ENCODE measurements at regions not wholly inside any gene's neighbourhood (a gene's known extent, or its start where the extent isn't known, plus 50 kb on each side); places are given as distances from the start of the nearest gene placed in this dataset.
"Not testable (repeated sequence)": the region's sequence is repeated elsewhere in the genome, so short reads cannot be mapped to it uniquely, and the experiment has no call there.

DNA sequence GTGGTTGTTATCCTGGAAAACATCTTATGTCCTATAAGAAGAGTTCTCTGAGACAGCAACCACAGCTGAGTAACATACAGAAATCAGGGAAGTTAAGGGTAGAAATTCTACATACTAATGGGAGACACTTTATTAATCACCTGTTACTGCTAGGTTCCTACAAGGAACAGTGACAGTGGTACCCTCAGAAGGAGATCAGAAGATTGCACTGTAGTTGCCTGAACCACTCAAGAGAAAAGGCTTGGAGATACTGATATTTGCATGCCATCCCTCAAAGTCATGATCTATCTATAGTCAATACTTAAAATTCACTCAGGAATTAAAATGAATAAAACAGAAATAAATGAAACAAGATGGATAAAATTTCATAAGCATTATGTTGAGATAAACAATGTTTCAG lies 136.0 kb downstream of the LMLN start:
- no peak for DNase-seq (ENCODE audit: low spot score)

DNA sequence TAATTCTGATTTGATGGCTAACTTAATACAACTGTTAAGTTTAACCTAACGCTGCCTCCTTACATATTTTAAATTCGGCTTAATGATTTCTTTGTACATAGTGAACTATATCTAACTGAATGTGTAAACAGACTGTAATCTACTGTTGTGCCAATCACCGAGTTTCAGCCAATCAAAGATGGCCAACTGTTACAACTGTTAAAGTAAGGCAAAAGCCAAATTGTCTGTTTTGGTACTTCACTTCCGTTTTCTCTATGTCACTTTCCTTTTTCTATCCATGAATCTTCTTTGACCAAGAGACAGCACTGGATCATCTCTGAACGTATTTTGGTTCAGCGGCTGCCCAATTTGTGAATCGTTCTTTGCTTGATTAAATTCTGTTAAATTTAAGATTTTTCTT lies 137.0 kb downstream of the LMLN start:
- no peak for DNase-seq (ENCODE audit: low spot score)

DNA sequence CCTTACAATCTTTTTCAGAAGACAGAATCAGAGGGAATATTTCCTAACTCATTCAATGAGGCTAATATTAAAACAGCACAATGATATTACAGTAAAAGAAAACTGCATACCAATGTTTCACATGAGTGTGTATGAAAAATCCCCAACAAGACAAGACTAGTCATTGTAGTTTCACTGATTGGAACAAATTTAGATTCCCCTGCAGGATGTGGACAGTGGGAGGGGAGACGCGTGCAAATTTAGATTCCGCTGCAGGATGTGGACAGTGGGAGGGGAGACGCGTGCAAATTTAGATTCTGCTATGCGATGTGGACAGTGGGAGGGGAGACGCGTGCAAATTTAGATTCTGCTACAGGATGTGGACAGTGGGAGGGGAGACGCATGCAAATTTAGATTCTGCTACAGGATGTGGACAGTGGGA lies 138.7 kb downstream of the LMLN start:
- DNase-seq (ENCODE audit: low spot score), result not testable (repeated sequence)

DNA sequence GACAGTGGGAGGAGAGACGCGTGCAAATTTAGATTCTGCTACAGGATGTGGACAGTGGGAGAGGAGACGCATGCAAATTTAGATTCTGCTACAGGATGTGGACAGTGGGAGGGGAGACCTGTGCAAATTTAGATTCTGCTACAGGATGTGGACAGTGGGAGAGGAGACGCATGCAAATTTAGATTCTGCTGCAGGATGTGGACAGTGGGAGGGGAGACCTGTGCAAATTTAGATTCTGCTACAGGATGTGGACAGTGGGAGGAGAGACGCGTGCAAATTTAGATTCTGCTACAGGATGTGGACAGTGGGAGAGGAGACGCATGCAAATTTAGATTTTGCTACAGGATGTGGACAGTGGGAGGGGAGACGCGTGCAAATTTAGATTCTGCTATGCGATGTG lies 143.1 kb downstream of the LMLN start:
- not testable (repeated sequence) for DNase-seq (ENCODE audit: low spot score)

DNA sequence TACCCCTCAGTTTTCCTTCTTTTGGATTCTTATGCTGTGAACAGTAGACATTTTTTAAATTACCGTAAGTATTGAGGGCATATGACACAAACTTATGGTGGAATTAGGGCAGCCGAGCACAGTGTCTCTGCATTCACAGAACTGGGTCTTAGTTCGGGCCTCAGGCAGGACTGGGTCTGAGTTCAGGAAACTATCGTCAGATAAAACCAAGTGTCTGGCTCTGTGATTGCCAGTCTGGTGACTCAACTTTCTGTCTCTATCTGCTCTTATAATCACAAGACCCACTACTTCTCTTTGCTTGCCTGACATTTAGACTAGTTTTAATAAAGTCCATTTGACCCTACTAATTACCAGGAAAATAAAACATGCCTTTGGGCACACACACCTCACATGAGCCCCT lies 146.2 kb downstream of the LMLN start:
- DNase-seq (ENCODE audit: low spot score), result no peak

DNA sequence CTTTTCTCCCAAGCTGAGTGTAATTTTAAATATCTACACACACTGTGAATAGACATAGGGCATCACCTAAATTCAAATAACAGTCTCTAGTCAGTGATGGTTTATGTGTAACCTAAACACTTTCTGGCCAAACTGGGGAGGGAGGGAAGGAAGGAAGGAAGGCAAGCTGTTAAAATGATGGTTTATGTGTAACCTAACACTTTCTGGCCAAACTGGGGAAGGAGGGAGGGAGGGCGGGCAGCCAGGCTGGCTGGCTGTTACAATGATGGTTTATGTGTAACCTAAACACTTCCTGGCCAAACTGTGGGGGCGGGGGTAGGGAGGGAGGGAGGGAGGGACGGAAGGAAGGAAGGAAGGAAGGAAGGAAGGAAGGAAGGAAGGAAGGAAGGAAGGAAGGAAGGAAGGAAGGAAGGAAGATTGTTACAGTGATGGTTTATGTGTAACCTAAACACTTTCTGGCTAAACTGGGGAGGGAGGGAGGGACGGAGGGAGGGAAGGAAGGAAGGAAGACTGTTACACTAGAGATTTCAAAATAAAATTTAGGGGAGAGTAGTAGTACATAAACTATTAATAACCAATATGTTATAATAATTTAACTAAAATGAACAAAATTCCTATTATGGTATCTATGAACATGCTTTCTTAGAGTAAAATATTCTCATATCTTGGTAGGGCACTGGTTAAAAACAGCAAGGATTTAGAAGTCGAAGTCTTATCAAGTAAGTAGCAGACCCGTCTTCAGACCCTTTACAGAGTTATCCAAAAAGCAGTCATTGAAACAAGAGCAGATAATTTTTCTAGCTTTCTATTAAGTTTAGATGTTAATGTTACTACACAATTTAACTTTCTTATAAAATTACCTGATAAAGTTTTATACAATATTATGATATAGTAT lies 148.1 kb downstream of the LMLN start:
- no peak for DNase-seq (ENCODE audit: low spot score)

DNA sequence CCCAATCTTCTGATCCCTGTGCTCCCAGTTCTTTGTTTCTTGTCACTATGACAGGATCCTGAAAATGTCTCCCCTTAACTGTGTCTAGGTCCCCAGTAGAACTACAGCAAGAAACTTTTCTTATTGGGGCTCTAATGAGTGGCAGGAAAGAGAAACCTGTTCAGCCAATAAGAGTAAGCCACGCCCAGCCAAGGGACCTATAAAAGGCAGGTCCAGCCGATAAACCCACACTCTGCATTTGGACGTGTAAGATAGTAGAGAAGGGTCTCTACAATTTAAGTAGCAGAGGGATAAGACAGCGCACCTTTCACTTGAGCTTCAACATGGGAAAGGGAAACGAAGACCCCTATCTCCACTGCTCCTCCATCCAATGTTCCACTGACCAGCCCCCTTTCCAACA lies 149.9 kb downstream of the LMLN start:
- DNase-seq (ENCODE audit: low spot score), result no peak

DNA sequence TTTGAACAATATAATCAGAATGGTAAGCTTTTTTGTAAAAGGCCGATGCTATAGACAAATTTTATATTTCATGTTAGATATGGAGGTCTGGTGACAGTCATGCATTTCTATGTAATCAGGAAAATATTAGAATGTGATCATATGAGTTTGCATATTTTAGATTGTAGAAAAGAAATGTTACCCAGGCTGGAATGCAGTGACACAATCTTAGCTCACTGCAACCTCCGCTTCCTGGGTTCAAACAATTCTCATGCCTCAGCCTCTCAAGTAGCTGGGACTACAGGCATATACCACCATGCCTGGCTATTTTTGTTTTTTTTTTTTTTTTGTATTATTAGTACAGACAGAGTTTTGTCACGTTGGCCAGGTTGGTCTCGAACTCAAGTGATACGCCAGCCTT lies 152.0 kb downstream of the LMLN start:
- DNase-seq (ENCODE audit: low spot score), result no peak

DNA sequence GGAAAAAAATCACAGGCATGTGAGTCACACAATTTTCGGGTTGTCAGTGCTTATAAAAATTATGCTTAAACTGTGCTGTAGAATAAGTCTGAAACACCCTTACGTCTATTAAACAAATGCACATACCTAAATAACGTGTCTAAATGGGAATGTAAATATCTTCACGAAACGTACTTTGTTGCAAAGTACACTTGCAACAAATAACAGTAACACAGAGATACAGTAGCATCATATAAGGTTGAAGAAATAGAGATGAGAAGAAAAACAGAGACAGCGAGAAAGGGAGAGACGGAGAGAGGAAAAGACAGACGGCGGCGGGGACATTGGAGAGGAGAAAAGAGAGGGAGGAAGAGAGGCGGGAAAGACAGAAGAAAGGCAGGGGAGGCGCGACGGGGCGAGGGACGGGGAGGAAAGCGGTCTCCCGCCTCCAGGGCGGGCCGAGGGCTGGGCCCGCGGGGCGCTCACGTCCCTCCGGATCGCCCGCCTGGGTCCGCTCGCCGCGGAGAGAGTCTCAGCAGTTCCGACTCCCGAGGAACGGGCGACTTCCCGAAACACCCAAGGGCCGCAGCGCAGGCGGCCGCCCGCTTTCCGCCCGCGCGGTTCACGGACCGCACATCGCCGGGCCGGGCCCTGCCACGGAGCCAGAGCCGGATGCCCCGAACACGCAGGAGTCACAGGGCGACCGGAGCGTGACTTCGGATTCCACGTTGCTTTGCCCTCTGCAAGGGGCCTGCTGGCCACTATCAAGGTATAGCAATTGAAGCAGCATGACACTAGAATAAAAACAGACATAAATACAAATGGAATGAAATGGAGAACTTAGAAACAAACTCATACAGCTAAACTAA lies 153.4 kb downstream of the LMLN start:
- DNase-seq (ENCODE audit: low spot score), result no peak

DNA sequence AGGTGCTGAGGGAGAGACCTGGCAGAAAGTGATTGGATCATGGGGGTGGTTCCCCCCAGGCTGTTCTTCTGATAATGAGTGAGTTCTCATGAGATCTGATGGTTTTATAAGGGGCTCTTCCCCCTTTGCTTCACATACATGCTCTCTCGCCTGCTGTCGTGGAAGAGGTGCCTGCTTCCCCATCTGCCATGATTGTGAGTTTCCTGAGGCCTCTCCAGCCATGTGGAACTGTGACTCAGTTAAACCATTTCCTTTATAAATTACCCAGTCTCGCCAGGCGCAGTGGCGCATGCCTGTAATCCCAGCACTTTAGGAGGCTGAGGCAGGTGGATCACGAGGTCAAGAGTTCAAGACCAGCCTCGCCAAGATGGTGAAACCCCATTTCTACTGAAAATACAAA lies 154.5 kb downstream of the LMLN start:
- not testable (repeated sequence) for DNase-seq (ENCODE audit: low spot score)

DNA sequence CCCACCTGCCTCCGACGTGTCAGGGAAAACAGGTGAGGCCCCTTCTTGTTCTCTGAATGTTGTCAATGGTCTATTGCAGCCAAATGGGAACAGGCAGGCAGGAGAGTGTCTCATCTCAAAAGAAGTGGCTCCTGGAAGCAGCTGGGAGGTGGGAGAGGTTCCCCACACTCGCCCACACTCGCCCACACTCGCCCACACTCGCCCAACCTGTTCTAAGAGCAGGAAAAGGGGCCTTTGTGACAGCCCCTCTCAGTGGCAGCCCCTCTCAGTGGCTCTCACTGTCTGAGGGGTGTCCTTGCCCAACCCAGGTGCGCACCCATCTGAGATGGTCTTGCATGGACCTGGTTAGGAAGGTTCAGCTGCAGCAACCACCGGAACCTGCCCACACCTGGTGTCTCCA lies 162.2 kb downstream of the LMLN start:
- DNase-seq (ENCODE audit: low spot score), result not testable (repeated sequence)

DNA sequence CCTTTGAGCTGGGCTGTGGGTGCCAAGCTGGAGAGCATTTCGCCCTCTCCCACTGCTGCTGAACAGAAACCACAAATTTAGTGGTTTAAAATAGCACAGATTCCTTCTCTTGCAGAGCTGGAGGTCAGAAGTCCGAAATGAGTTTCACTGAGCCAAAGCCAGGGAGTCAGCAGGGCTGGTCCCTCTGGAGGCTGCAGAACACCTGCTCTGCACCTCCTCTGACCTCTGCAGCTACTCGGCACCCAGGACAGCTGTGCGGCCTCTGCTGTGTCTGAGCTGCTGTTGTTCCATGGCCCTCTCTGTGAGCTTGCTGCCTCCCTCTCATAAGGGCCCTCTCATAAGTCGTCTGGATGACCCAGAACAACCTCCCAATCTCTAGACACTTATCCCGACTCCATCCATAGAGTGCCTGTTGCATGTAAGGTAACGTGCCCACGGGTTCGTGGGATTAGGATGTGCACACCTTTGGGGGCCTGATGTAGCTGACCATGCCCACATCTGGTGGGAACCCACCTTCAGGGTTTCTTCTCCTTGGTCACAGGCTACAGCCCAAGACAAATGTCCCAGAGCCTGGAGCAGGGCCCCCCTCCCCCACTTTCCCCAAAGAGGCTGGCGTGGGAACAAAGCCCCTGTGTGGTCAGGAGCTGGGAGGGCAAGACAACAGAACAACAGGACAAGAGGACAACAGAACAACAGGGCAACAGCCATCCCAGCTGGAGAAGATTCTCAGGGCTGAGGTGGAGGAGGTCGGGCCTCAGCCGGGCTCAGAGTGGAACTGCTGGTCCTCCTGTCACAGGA lies 177.2 kb downstream of the LMLN start:
- not testable (repeated sequence) for DNase-seq (ENCODE audit: low spot score)

DNA sequence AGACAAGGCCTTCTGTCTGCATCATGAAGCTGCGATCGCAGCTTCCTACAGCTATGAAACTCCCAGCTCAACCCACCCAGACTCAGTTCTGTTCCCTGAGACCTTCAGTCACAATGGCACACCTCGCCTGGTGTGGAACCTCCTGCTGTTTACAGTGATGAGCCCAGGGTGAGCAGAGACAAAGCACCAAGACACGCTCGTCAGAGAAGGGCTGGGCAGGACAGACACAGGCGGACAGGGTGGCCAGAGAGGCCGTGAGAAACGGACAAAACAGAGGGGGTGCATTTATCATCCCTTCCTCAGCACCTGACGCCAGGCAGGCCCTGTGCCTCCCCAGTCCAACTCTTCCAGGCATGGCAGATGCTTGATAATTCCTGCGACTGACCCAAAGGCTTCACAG lies 178.2 kb downstream of the LMLN start:
- DNase-seq (ENCODE audit: low spot score), result not testable (repeated sequence)

DNA sequence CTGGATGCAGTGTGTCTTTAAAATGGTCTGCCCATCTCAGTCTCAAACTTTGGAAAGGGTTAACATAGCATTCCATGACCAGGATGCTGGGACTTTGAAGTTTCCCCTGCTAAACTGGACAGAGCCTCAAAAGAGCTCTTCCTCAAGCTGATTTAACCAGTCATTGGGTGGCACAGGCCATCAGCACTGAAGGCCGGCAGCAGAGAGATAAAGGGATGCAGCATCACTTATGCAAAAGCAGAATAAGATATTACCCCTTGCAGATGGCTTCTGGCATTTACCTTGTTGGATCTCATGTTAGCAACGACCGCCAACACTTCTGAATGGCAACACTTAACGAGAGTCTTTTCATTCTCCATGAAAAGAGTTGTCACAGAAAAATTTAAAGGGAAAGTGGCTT lies 179.0 kb downstream of the LMLN start:
- DNase-seq (ENCODE audit: low spot score), result not testable (repeated sequence)

DNA sequence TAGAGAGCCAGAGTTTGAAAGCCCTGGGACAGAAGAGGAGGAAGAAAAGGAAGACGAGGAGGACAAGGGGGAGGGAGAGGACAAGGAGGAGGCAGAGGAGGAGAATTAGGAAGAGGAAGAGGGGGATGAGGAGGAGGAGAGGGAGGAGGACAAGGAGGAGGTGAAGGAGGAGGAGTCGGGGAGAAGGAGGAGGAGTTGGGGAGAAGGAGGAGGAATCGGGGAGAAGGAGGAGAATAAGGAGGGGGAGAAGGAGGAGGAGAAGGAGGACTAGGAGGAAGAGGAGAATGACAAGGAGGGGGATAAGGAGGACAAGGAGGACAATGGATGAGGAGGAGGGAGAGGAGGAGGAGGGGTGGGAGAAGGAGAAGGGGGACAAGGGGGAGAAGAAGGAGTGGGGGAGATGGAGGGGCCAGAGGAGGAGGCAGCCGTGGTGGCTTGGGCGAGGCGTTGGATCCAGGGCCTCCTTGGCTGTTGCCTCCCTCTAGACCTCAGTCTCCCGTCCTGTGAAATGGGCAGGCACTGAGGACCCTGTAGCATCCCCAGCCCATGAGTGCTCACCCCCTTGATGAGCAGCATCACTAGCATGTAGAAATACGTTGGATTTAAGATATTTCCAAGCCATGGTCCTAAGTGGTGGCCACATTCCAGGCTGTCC lies 179.6 kb downstream of the LMLN start:
- not testable (repeated sequence) for DNase-seq (ENCODE audit: low spot score)

DNA sequence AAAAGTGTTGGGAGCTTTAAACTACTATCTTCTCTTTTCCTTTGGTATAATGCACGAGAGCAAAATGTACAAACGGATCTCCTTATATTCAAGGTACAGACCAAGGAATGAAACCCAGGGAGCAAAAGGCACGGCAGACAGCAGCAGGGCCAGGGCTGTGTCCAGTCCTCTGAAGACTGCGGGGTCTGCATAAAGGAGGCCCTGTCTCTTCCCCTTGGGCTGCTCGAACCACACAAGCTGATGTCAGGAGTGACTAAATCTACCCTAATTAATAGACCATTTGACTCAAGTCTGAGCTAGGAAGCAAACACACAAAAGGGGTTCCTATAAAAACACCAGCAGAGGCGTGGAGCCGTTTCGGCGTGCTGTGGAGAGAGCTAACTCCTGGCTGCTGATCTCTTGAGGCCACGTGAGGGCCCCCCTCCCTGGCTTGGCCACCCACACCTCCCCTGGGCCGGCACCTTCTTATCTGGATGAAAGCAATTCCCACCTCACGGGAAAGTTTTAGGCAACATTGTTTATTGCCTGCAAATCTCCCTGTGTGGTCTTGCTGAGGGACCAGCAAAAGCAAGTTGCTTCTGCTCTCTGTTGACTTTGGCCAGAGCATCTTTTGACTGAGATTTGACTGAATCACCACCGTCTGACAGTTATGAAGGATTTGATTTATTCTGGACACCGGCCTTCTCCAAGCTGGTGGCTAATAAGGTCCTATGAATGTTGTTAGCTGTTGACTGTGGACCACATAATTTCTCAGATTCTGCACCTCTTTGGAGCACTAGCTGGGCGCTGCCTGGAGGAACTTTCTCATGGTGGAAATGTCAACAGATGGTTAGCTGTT lies 183.5 kb downstream of the LMLN start:
- not testable (repeated sequence) for DNase-seq (ENCODE audit: low spot score)

DNA sequence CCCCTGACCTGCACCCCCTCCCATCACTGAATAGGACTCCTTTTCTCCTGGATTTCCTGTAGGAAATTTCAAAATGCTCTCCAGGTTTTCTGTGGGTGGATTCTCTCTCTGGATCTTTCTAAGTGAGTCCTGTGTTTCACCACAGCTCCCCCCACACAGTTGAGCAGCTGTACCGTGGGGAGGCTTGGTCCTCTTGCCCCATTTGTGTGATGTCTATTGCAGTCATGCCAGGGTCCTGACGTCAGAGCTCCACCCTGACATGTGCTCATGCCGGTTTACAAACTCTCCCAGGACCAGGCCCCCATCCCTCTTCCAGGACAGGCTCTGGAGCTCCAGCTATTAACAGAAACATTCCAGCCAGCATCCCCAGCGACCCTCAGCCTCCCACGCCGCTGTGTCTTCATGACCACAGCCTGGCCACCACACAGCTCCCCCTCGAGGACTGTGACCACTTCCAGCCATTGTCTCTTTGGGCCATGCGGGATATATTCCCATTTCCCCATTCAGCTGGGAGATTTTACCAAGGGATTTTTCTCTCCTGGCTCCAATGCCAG lies 185.3 kb downstream of the LMLN start:
- not testable (repeated sequence) for DNase-seq (ENCODE audit: low spot score)

DNA sequence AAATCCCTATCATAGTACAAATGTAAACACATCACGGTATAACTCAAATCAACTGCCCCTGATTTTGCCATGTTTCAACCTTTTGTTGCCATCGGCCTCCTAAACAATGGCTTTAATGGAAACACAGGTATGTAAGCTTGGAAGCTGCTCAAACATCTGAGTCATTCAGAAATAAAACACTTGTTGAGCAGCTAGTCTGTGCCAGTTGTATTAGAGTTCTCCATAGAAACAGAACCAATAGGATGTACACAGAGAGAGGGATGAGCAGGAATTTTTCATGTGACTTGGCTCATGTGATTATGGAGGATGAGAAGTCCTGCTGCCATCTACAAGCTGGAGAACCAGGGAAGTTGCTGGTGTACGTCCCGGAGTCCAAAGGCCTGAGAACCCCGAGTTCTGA lies 186.1 kb downstream of the LMLN start:
- not testable (repeated sequence) for DNase-seq (ENCODE audit: low spot score)

DNA sequence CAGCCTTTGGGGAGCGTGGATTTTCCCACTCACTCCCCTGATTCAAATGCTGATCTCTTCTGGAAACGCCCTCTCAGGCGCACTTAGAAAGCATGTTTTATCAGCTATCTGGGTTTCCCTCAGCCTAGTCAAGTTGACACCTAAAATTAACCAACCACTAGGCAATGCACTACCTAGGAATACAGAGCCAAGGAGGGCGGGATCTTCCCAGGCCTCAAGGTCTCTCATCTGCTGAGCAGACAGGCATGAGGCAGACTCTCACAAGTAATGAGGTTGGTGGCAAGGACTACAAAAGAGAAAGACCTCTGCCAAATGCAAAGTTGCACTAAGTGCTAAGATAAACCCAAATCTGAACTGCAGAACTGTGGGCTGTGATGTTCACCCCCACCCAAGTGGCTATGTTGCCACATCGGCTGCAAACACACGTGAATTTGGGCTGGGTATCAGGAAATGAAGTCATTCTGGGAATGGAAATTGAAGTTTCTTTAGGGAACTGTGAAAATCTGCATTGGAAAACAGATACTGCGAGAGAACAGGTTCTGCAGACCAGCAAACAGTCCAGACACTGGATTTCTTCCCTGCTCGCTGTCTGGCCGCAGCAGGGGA lies 186.6 kb downstream of the LMLN start:
- DNase-seq (ENCODE audit: low spot score), result not testable (repeated sequence)

DNA sequence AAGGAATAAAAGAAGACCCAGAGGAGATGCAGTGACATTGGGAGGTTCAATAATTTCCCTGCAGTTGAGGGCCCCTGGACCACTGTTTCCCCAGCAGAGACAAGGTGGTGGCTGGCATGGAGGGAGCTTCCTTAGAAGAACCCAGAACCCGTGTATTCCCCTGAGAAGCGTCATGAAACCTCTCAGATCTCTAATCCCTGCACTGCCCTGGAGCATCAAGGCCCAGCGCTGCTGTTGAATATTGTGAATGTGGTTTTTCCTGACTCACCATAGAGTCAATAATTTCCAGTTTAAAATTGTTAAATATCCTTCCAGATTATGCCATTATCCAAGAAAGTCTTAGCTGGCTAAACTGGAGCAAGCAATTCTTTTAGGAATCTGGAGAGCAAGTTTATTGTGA lies 187.2 kb downstream of the LMLN start:
- not testable (repeated sequence) for DNase-seq (ENCODE audit: low spot score)
